GM12878 (cell line): ENCODE measurements at regions not wholly inside any gene's neighbourhood (a gene's known extent, or its start where the extent isn't known, plus 50 kb on each side); places are given as distances from the start of the nearest gene placed in this dataset.
"Not testable (repeated sequence)": the region's sequence is repeated elsewhere in the genome, so short reads cannot be mapped to it uniquely, and the experiment has no call there.

Source experiments
- EGR1 ChIP-seq, 2 experiments: IDR thresholded peaks; 1 replicate in 1 of 2; 2 replicates in 1 of 2; pipeline ENCODE4 v1.6.1; 2011 to 2012; ENCODE audit warnings: low read depth in 2 of 2, low read length in 2 of 2, borderline replicate concordance in 1 of 2, mild to moderate bottlenecking in 1 of 2, moderate library complexity in 1 of 2
- POLR2AphosphoS5 ChIP-seq: IDR thresholded peaks from 2 replicates; pipeline ENCODE4 v1.6.1; 2011; ENCODE audit warnings: mild to moderate bottlenecking, low read length, inconsistent platforms
- REST ChIP-seq: IDR thresholded peaks from 2 replicates; pipeline ENCODE4 v1.6.1; 2012; ENCODE audit warnings: mild to moderate bottlenecking, low read depth, low read length
- SIN3A ChIP-seq: IDR thresholded peaks from 2 replicates; pipeline ENCODE4 v1.6.1; 2012; ENCODE audit warnings: low read depth, low read length, improper control_type of control experiment
- TF ChIP-seq, protein P1 (sequence below), 3 experiments: IDR thresholded peaks in 2 of 3; conservative IDR thresholded peaks in 1 of 3; 2 replicates each; pipeline ENCODE4 v1.5.1; 2011; ENCODE audit warnings: low read depth in 3 of 3, low read length in 3 of 3, mild to moderate bottlenecking in 3 of 3, control low read depth in 2 of 3, moderate library complexity in 2 of 3, inconsistent platforms in 1 of 3, mixed read lengths in 1 of 3; ENCODE audit not compliant: control insufficient read depth in 2 of 3, insufficient read depth in 1 of 3; ENCODE audit errors: extremely low read depth in 1 of 3

- not testable (repeated sequence) for TF ChIP-seq POLR2AphosphoS5; SIN3A; REST; EGR1 (IDR thresholded peaks at IDR 0.05; ENCODE audit: borderline replicate concordance in 1 of 2, low read depth in 2 of 2, low read length in 2 of 2)
- TF ChIP-seq, protein P1, sequence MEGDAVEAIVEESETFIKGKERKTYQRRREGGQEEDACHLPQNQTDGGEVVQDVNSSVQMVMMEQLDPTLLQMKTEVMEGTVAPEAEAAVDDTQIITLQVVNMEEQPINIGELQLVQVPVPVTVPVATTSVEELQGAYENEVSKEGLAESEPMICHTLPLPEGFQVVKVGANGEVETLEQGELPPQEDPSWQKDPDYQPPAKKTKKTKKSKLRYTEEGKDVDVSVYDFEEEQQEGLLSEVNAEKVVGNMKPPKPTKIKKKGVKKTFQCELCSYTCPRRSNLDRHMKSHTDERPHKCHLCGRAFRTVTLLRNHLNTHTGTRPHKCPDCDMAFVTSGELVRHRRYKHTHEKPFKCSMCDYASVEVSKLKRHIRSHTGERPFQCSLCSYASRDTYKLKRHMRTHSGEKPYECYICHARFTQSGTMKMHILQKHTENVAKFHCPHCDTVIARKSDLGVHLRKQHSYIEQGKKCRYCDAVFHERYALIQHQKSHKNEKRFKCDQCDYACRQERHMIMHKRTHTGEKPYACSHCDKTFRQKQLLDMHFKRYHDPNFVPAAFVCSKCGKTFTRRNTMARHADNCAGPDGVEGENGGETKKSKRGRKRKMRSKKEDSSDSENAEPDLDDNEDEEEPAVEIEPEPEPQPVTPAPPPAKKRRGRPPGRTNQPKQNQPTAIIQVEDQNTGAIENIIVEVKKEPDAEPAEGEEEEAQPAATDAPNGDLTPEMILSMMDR (IDR thresholded peaks at IDR 0.05 in 2 of 3, conservative IDR thresholded peaks at IDR 0.05 in 1 of 3; ENCODE audit: control insufficient read depth in 2 of 3, extremely low read depth in 1 of 3, insufficient read depth in 1 of 3, low read depth in 3 of 3, low read length in 3 of 3) = not testable (repeated sequence)
Measured at GRCh38 chr14:105629091-105629885, 102.9 kb downstream of the TMEM121 start.
